Stimulated activated CD8-positive, alpha-beta memory T cell treated with anti-CD3 and anti-CD28 coated beads, Interleukin-2, amount 100 ng/mL, for 48 hours (primary cell): ENCODE measurements at regions not wholly inside any gene's neighbourhood (a gene's known extent, or its start where the extent isn't known, plus 50 kb on each side); places are given as distances from the start of the nearest gene placed in this dataset.
"Not testable (repeated sequence)": the region's sequence is repeated elsewhere in the genome, so short reads cannot be mapped to it uniquely, and the experiment has no call there.

Source experiments
- DNase-seq, 2 donors: peaks; one replicate each; pipeline ENCODE4 v3.0.0-alpha.2; 2020; ENCODE audit warnings: low read depth in 2 of 2

DNA sequence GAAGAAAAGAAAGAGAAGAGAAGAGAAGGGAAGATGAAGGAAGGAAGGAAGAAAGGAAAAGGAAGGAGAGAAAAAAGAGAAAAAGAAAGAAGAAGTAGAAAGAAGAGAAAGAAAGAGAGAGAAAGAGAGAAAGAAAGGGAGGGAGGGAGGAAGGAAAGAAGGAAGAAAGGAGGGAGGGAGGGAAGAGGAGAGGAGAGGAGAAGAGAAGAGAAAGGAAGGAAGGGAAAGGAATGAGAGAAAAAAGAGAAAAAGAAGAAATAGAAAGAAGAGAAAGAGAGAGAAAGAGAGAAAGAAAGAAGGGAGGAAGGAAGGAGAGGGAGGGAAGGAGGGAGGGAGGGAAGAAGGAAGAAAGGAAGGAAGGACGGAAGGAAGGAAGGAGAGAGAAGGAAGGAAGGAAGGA lies 217.9 kb upstream of the POU1F1 start:
- DNase-seq: no peak

GRCh38 chr3:87491843-87492242 lies 215.5 kb upstream of the POU1F1 start:
- DNase-seq: no peak

GRCh38 chr3:87489892-87490291 lies 213.5 kb upstream of the POU1F1 start:
- DNase-seq: no peak

- no peak for DNase-seq
Measured at GRCh38 chr3:87488765-87489164, 212.4 kb upstream of the POU1F1 start.

DNA sequence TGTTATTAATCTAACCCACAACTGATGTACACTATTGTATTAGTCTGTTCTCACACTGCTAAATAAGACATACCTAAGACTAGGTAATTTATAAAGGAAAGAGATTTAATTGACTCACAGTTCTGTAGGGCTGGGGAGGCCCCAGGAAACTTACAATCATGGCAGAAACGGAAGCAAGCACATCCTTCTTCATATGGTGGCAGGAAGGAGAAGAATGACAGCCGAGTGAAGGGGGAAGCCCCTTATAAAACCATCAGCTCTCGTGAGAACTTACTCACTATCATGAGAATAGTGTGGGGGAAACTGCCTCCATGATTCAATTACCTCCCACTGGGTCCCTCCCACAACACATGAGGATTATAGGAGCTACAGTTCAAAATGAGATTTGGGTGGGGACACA lies 210.3 kb upstream of the POU1F1 start:
- not testable (repeated sequence) for DNase-seq

DNA sequence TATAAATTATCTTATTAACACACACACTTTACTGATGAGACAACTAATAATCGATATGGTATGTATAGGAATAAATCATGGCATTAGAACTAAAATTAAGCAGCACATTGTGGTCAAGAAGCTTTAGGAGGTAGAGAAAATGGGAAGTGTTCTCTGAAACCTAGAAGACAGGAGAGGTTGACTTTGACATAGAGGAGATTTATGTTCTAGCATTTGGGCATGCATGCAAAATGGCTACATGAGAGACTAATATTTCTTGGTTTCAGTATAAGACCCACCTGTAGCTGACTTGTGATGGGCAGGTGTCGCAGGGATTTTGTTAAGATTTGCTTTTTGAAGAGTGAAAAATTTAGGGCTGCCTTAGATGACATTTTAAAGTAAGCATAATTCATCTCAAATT lies 209.7 kb upstream of the POU1F1 start:
- no peak for DNase-seq

DNA sequence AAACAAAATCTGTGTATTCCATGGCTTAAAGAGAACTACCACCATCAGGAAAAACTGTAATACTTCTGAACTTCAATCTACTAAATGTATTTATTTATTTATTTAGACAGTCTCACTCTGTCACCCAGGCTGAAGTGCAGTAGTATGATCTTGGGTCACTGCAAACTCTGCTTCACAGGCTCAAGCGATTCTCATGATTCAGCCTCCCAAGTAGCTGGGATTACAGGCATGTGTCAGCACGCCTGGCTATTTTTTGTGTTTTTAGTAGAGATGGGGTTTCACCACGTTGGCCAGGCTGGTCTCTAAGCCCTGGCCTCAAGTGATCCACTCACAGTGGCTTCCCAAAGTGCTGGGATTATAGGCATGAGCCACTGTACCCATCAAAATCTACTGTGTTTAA lies 202.3 kb upstream of the POU1F1 start:
- DNase-seq: no peak

GRCh38 chr3:87473944-87474343 lies 197.6 kb upstream of the POU1F1 start:
- DNase-seq: no peak

DNA sequence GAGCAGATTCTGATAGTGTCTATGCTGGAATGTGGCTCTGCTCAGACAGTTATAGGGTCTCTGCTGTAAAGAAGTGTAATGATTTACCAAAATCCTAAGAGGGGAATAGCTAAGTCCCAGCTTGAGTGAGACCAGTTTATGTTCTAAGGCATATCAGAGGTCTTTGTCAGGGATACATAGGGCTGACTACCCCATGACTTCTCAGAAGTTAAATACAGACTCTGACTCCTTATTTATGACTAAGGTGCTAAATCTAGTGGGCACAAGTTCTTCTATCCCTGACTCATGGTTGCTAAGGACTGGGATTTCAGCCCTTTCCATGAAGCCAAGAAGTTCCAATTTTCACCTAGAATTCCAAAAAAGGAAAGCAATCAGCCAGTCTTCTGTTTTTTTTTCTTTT lies 192.6 kb upstream of the POU1F1 start:
- DNase-seq: no peak

- DNase-seq: no peak
Measured at GRCh38 chr3:87468235-87468634, 191.9 kb upstream of the POU1F1 start.

DNA sequence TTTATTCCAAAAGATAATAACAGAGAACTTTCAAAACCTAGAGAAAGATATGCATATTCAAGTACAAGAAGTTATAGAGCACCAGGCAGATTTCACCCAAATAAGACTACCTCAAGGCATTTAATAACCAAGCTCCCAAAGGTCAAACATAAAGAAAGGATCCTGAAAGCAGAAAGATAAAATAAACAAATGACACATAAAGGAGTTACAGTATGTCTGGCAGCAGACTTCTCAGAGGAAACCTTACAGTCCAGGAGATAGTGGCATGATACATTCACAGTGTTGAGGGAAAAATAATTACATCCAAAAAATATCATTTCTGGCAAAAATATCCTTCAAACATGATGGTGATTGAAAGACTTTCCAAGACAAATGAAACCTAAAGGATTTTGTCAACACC lies 185.8 kb upstream of the POU1F1 start:
- DNase-seq: no peak

DNA sequence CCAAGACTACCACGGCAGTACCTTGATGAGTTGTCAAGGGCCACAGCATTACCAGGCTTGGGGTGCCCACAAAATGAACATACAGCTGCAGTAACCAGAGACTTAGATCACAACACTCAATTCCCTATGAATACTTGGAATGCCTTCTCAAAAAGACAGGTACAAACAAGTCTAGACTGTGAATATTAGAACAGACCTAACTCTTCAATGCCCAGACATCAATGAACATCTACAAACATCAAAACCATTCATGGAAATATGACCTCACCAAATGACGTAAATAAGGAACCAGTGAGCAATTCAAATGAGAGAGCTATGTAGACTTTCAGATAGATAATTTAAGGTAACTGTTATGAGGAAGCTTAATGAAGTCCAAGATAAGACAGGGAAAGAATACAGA lies 185.1 kb upstream of the POU1F1 start:
- no peak for DNase-seq

DNA sequence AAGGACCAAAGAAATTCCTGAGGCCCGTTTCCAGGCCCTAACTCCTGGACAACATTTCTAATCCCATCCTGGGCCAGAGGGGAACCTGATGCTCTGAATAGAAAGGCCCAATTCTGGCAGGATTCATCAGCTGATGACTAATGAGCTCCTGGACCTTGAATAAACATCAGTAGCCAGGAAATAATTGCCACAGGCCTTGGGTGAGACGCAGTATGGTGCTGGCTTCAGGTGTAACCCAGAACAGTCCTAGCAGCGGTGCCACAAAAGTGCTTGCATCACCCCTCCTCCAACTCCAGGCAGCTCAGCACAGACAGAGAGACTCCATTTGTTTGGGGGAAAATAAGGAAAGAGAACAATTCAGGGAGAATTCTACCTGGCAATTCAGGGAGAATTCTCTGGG lies 184.7 kb upstream of the POU1F1 start:
- DNase-seq: no peak

- no peak for DNase-seq
Measured at GRCh38 chr3:87448558-87448957, 172.2 kb upstream of the POU1F1 start.

GRCh38 chr3:87446849-87447387 lies 170.5 kb upstream of the POU1F1 start:
- no peak for DNase-seq

DNA sequence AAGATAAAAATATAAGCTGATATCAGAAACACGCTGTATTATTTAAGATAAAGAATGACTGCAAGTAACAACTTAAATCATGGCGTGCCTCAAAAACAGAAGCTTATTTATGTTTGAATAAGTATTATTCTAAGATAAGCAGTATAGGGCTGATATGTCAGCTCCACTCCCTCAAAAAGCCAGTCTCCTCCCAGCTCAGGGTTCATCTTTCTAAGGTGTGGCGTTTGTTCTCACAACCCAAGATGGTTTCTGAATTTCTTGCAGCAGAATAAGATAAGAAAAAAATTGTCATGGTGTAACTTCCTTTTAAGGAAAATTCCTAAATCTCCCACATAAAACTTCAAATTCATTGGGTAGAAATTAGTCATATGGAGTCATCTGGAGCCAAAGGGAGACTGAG lies 166.1 kb upstream of the POU1F1 start:
- DNase-seq: no peak

GRCh38 chr3:87437765-87438164 lies 161.4 kb upstream of the POU1F1 start:
- no peak for DNase-seq

- no peak for DNase-seq
Measured at GRCh38 chr3:87436781-87437543, 160.6 kb upstream of the POU1F1 start.

DNA sequence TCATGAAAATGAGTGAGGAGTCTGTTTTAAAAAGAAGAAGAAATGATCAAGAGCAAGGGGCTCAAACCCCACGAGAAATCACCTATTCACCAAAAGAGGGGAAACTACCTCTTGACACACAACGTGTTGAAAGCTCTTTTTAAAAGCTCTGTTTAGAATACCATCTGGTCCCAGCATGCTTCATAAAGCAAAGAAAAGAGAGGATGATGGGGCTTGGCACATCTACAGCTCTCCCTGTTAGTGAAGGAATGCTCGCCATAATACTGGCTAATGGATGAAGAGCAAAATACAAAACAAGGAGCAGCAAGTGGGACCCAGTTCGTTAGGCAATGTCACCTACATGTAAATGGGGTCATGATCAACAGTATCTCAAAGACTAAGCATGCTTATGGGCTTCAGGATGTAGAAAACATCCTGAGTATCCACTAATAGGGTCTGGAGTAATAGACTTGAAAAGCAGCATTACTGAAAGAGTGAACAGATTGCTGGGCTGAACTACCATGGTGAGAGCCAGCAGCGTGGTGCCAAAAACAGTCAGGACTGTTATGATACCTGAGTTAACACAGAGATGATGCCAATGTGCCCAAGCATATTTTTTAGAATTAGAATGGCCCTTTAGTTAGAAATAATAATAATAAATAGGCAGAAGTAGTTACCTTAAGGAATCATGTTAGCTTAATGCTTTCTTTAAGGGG lies 159.7 kb upstream of the POU1F1 start:
- DNase-seq: no peak

DNA sequence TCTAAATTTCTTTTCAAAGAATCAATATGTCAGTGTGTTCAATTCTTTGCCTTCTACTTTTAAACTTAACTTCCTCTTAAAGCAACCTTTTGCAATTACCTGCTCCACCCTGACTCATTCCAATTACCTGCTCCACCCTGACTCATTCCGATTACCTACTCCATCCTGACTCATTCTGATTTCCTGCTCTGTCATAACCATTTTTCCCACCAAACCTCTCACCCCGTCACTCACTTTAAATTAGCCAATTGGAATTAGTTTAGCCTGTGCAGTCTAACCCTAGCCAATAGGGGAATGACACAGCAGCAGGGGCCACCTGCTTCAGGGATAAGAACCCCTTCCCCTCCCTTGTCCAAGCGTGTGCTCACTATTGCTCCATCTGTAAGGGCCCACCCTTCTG lies 157.1 kb upstream of the POU1F1 start:
- not testable (repeated sequence) for DNase-seq

DNA sequence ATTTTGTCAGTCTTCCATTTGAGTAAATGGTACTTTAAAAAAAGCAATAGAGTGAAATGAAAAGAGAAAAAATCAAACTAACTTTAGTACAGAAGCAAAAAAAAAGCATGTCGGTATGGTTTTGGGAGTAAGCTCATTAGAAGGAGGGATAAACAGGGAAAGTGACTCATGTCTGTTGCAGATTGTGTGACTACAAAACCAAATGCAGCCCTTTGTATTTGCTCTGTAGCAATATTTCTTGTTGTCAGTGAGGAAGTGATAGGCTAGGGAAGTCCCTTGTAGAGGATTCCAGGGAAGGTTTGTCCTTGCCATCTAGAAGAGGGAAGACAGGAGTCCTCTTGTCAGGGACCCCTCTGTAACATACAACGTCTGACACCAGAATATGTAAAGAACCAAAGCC lies 150.5 kb upstream of the POU1F1 start:
- no peak for DNase-seq

- DNase-seq: no peak
Measured at GRCh38 chr3:87425056-87425455, 148.7 kb upstream of the POU1F1 start.

- no peak for DNase-seq
Measured at GRCh38 chr3:87423336-87423735, 147.0 kb upstream of the POU1F1 start.
